A549 (cell line): ENCODE measurements at regions not wholly inside any gene's neighbourhood (a gene's known extent, or its start where the extent isn't known, plus 50 kb on each side); places are given as distances from the start of the nearest gene placed in this dataset.

Experiments used
- CEBPB ChIP-seq, 2 experiments: fragments of >200 bp in 1 of 2; sonication (Bioruptor Twin) in 1 of 2; formaldehyde crosslinking in 1 of 2; IDR thresholded peaks; 2 replicates each; pipeline ENCODE4 v1.6.1; 2012 to 2016
- CHD2 ChIP-seq: fragments of 150-350 bp; IDR thresholded peaks from 2 replicates; pipeline ENCODE4 v1.6.1; 2014; ENCODE audit warnings: low read length; ENCODE audit not compliant: partially characterized antibody
- EP300 ChIP-seq, 2 experiments: fragments of >200 bp; sonication (Bioruptor Twin); formaldehyde crosslinking; IDR thresholded peaks; 2 replicates in 1 of 2; 3 replicates in 1 of 2; pipeline ENCODE4 v1.6.1; 2016 to 2017
- MAFK ChIP-seq: fragments of 450-650 bp; IDR thresholded peaks from 2 replicates; pipeline ENCODE4 v1.6.1; 2014; ENCODE audit not compliant: partially characterized antibody
- MYC ChIP-seq: IDR thresholded peaks from 2 replicates; pipeline ENCODE4 v1.6.1; 2012; ENCODE audit warnings: mild to moderate bottlenecking, inconsistent platforms, low read length, improper control_type of control experiment, borderline replicate concordance
- POLR2A ChIP-seq: IDR thresholded peaks from 2 replicates; pipeline ENCODE4 v1.6.1; 2012; ENCODE audit warnings: mild to moderate bottlenecking, low read length
- RAD21 ChIP-seq, 2 experiments: fragments of >200 bp in 1 of 2; sonication (Bioruptor Twin) in 1 of 2; formaldehyde crosslinking in 1 of 2; IDR thresholded peaks in 1 of 2; conservative IDR thresholded peaks in 1 of 2; 2 replicates in 1 of 2; 3 replicates in 1 of 2; pipeline ENCODE4 v1.6.1; 2012 to 2018; ENCODE audit warnings: inconsistent platforms in 1 of 2
- RFX5 ChIP-seq: fragments of 450-650 bp; IDR thresholded peaks from 2 replicates; pipeline ENCODE4 v1.7.1; 2014; ENCODE audit warnings: antibody characterized with exemption, mild to moderate bottlenecking, moderate library complexity
- ZNF302 ChIP-seq: fragments of 250-450 bp; sonication (Bioruptor Pico); IDR thresholded peaks from 2 replicates; pipeline ENCODE4 v1.9.0; 2021; ENCODE audit warnings: inconsistent platforms, mild to moderate bottlenecking, moderate library complexity
- TF ChIP-seq, protein P1 (sequence below): fragments of >200 bp; sonication (Bioruptor Twin); formaldehyde crosslinking; IDR thresholded peaks from 3 replicates; pipeline ENCODE4 v1.5.1; 2016

GRCh38 chr2:183606022-183606717 is 481.9 kb downstream of the NUP35 start:
- TF ChIP-seq, protein P1, sequence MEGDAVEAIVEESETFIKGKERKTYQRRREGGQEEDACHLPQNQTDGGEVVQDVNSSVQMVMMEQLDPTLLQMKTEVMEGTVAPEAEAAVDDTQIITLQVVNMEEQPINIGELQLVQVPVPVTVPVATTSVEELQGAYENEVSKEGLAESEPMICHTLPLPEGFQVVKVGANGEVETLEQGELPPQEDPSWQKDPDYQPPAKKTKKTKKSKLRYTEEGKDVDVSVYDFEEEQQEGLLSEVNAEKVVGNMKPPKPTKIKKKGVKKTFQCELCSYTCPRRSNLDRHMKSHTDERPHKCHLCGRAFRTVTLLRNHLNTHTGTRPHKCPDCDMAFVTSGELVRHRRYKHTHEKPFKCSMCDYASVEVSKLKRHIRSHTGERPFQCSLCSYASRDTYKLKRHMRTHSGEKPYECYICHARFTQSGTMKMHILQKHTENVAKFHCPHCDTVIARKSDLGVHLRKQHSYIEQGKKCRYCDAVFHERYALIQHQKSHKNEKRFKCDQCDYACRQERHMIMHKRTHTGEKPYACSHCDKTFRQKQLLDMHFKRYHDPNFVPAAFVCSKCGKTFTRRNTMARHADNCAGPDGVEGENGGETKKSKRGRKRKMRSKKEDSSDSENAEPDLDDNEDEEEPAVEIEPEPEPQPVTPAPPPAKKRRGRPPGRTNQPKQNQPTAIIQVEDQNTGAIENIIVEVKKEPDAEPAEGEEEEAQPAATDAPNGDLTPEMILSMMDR, result no peak
- no peak for TF ChIP-seq EP300 (IDR thresholded peaks at IDR 0.05)
- TF ChIP-seq POLR2A, result no peak
- no peak for TF ChIP-seq CEBPB (IDR thresholded peaks at IDR 0.05)
- no peak for TF ChIP-seq MAFK
- TF ChIP-seq ZNF302 (CRISPR knock-in tag), result no peak
- no peak for TF ChIP-seq CHD2
- no peak for TF ChIP-seq RAD21 (conservative IDR thresholded peaks at IDR 0.05 in 1 of 2, IDR thresholded peaks at IDR 0.05 in 1 of 2)
- TF ChIP-seq MYC, result no peak
- TF ChIP-seq RFX5, result no peak
